ENCODE measurements at regions not wholly inside any gene's neighbourhood (a gene's known extent, or its start where the extent isn't known, plus 50 kb on each side); places are given as distances from the start of the nearest gene placed in this dataset.

GRCh38 chr11:13119941-13120520 lies 110.9 kb downstream of the RASSF10 start:
- DNase-seq, result no peak
- H3K27ac ChIP-seq (ENCODE audit: insufficient read depth, low read length), result 0 out of 2 replicates have a peak overlapping the region, but pooled peaks have one; percentile 1
- POLR2A ChIA-PET (ENCODE audit: unreplicated experiment), result no interaction called here

More at GRCh38 chr11:13119941-13120520, 110.9 kb downstream of the RASSF10 start:
- H3K23ac ChIP-seq (ENCODE audit: low read depth, low read length), result 0 out of 2 replicates have a peak overlapping the region, but pooled peaks have one; percentile 9
- H2AK5ac ChIP-seq (ENCODE audit: low read depth, low read length), result peak overlapping the region; percentile 22
- H3K9me1 ChIP-seq (ENCODE audit: insufficient read depth, low read length), result peaks cover 13% of the 10 kb centered on the region
- peaks cover 18% of the 10 kb centered on the region for H3K4me1 ChIP-seq (ENCODE audit: control insufficient read depth, insufficient read depth, low read length)
- H3K4me3 ChIP-seq (ENCODE audit: insufficient read depth, low read depth, low read length), result no peak overlapping the region
- CTCF ChIA-PET, result no interaction called here
- dilution Hi-C loops (cut with HindIII; ENCODE audit: low sequenced_read_pairs, unreplicated experiment), result no loop called here
- no peak overlapping the region for H2AK9ac ChIP-seq (replicated peaks; ENCODE audit: low read depth, low read length, poor library complexity)
- WGBS, 2 experiments (ENCODE audit: extremely low coverage in 2 of 2, insufficient read length in 1 of 2), result no CpG with 5 or more reads among the region's 1 CpG
- intact Hi-C loops (cut with micrococcal nuclease), result no loop called here
- H3K9me3 ChIP-seq (ENCODE audit: control insufficient read depth, insufficient read depth, low read length), result no peaks in the 10 kb centered on the region
- H2BK120ac ChIP-seq (ENCODE audit: low read depth, low read length), result peak overlapping the region; percentile 62
- peak overlapping the region; percentile 20; the same call in 1 of the 2 replicates for H3K14ac ChIP-seq (replicated peaks; ENCODE audit: low read depth, low read length)
- H2BK5ac ChIP-seq (ENCODE audit: low read depth, low read length, poor library complexity, severe bottlenecking), result peak overlapping the region; percentile 29
- H2BK15ac ChIP-seq (ENCODE audit: low read depth, low read length), result peak overlapping the region; percentile 79; the same call in 2 of the 3 replicates
- peak overlapping the region; percentile 38 for H2BK20ac ChIP-seq (ENCODE audit: low read depth, low read length)
- 0 out of 2 replicates have a peak overlapping the region, but pooled peaks have one; percentile 13 for H3K4me2 ChIP-seq (ENCODE audit: low read depth, low read length)
- peak overlapping the region; percentile 54; the same call in 1 of the 2 replicates for H3K56ac ChIP-seq (ENCODE audit: extremely low read depth, insufficient read depth, low read length)
- no peaks in the 10 kb centered on the region for H3K79me1 ChIP-seq (ENCODE audit: low read depth in 1 of 2, low read length in 2 of 2)
- H3K4ac ChIP-seq (ENCODE audit: low read depth, low read length), result peak overlapping the region; percentile 59
- TF ChIP-seq BHLHE40 (IDR thresholded peaks at IDR 0.05; ENCODE audit: low read depth, low read length), result no peak
- TF ChIP-seq MAZ (IDR thresholded peaks at IDR 0.05; ENCODE audit: borderline replicate concordance, low read depth, low read length), result no peak
- no peak for TF ChIP-seq MXI1 (IDR thresholded peaks at IDR 0.05; ENCODE audit: borderline replicate concordance, low read depth, low read length)
- TF ChIP-seq NFE2L2 (IDR thresholded peaks at IDR 0.05; ENCODE audit: low read depth, low read length), result no peak
- no peak for TF ChIP-seq CEBPB (IDR thresholded peaks at IDR 0.05; ENCODE audit: low read depth, low read length)
- TF ChIP-seq RCOR1 (IDR thresholded peaks at IDR 0.05; ENCODE audit: insufficient replicate concordance, low read length), result no peak
- TF ChIP-seq USF2 (IDR thresholded peaks at IDR 0.05; ENCODE audit: low read depth, low read length), result no peak
- no peak for TF ChIP-seq ELK1 (IDR thresholded peaks at IDR 0.05; ENCODE audit: borderline replicate concordance, low read depth, low read length)
- no peak for TF ChIP-seq POLR2A (IDR thresholded peaks at IDR 0.05; ENCODE audit: low read depth, low read length)
- TF ChIP-seq CTCF (conservative IDR thresholded peaks at IDR 0.05; ENCODE audit: low read depth, low read length), result no peak
- TF ChIP-seq CHD1 (IDR thresholded peaks at IDR 0.05; ENCODE audit: low read depth, low read length), result no peak
- TF ChIP-seq MAFK (IDR thresholded peaks at IDR 0.05; ENCODE audit: low read depth, low read length), result no peak
- no peak for TF ChIP-seq SMC3 (IDR thresholded peaks at IDR 0.05; ENCODE audit: low read depth, low read length)
- no peak for TF ChIP-seq RFX5 (IDR thresholded peaks at IDR 0.05; ENCODE audit: low read depth, low read length)
- in situ Hi-C loops (cut with MboI; ENCODE audit: low sequenced_read_pairs), result no loop called here
- no peak overlapping the region for H2AFZ ChIP-seq (replicated peaks; ENCODE audit: low read length, poor library complexity)
- peak overlapping the region; percentile 61; the same call in 1 of the 2 replicates for H4K5ac ChIP-seq (ENCODE audit: low read depth, low read length)
- H4K91ac ChIP-seq (ENCODE audit: insufficient read depth, low read depth, low read length), result peak overlapping the region; percentile 57
- no peak for ATAC-seq (ENCODE audit: low read depth)
- H3K27me3 ChIP-seq (ENCODE audit: control insufficient read depth, insufficient read depth, low read length), result no peaks in the 10 kb centered on the region
- H4K20me1 ChIP-seq (ENCODE audit: insufficient read depth, low read length), result no peaks in the 10 kb centered on the region
- H3K36me3 ChIP-seq (ENCODE audit: control insufficient read depth, insufficient read depth, low read length), result no peaks in the 10 kb centered on the region
- H4K8ac ChIP-seq (ENCODE audit: low read depth in 2 of 2, low read length in 2 of 2), result peak overlapping the region; percentile 53 to 88
- peak overlapping the region; percentile 50; the same call in 1 of the 2 replicates for H3K18ac ChIP-seq (ENCODE audit: low read depth, low read length)
- BruUV-seq (replicated peaks), result no TSS peak
- H3K9ac ChIP-seq (ENCODE audit: low read depth, low read length), result no peak overlapping the region; the same call in 1 of the 2 replicates

All from IMR-90 (cell line).